Lung (tissue), 11 donors: ENCODE measurements at regions not wholly inside any gene's neighbourhood (a gene's known extent, or its start where the extent isn't known, plus 50 kb on each side); places are given as distances from the start of the nearest gene placed in this dataset.

Experiments
- ATAC-seq: fragments of 200-7000 bp; cut with Tn5 transposase; one replicate; pipeline ENCODE4 v1.9.1; 2020; ENCODE audit warnings: moderate number of reproducible peaks; ENCODE audit not compliant: insufficient read depth, low FRiP score
- DNase-seq, 3 donors: peaks; one replicate each; pipeline ENCODE4 v3.0.0-alpha.2; 2013 to 2017
- H3K27ac ChIP-seq, 2 donors: one replicate each; pipeline ENCODE4 v1.5.1; 2013; ENCODE audit warnings: mild to moderate bottlenecking in 2 of 2, moderate library complexity in 2 of 2, control low read depth in 1 of 2, inconsistent platforms in 1 of 2, low read depth in 1 of 2, low read length in 1 of 2
- H3K27me3 ChIP-seq, 3 donors: one replicate each; pipeline ENCODE4 v1.5.1; 2013; ENCODE audit warnings: low read length in 2 of 3; ENCODE audit not compliant: control insufficient read depth in 3 of 3, insufficient read depth in 3 of 3
- H3K36me3 ChIP-seq, 4 donors: one replicate each; pipeline ENCODE4 v1.5.1; 2013; ENCODE audit warnings: low read length in 4 of 4, mild to moderate bottlenecking in 1 of 4, moderate library complexity in 1 of 4; ENCODE audit not compliant: control insufficient read depth in 4 of 4, insufficient read depth in 4 of 4
- H3K4me1 ChIP-seq, 5 donors: one replicate each; pipeline ENCODE4 v1.5.1; 2013; ENCODE audit warnings: low read length in 5 of 5, mild to moderate bottlenecking in 2 of 5, moderate library complexity in 1 of 5; ENCODE audit not compliant: control insufficient read depth in 5 of 5, insufficient read depth in 5 of 5
- H3K4me3 ChIP-seq: one replicate; pipeline ENCODE4 v1.5.1; 2013; ENCODE audit warnings: mild to moderate bottlenecking, control low read depth, moderate library complexity
- H3K9ac ChIP-seq, 2 donors: one replicate each; pipeline ENCODE4 v1.5.1; 2013; ENCODE audit warnings: low read length in 2 of 2, control low read depth in 1 of 2; ENCODE audit not compliant: insufficient read depth in 1 of 2
- H3K9me3 ChIP-seq, 4 donors: one replicate each; pipeline ENCODE4 v1.5.1; 2013; ENCODE audit warnings: low read length in 3 of 4, mild to moderate bottlenecking in 1 of 4, moderate library complexity in 1 of 4; ENCODE audit not compliant: control insufficient read depth in 4 of 4, insufficient read depth in 3 of 4
- CTCF ChIP-seq: IDR thresholded peaks from 2 replicates; pipeline ENCODE4 v1.5.1; 2012; ENCODE audit warnings: mild to moderate bottlenecking; ENCODE audit errors: control extremely low read depth, extremely low read depth
- WGBS, 2 donors: extraction: QIAGEN DNeasy Blood & Tissue Kit; methylation state at CpG; one replicate each; pipeline ENCODE4 v1.1.7; 2013; 5-methylcytosine and 5-hydroxymethylcytosine counted together
- donor health status: control.
- donor health status: control.
- donor health status: Bipolar disorder and iron deficiency.
- donor health status: healthy.
- donor health status: DM: yes; HTN: yes; CAD: no.

- Histone ChIP-seq H3K4me3 (no peak overlapping the region), H3K36me3 (no peaks in the 10 kb centered on the region), H3K27ac (no peak overlapping the region), H3K9ac (no peak overlapping the region), H3K9me3 (peaks cover 0 to 5% (median 0%) of the 10 kb centered on the region in 4 donors), H3K27me3 (no peaks in the 10 kb centered on the region), H3K4me1 (peaks cover 0 to 2% (median 0%) of the 10 kb centered on the region in 5 donors)
- ATAC-seq, result no peak
- no peak for TF ChIP-seq CTCF
- WGBS, 2 donors, result 87 to 93% methylated on average over 4 of the region's 4 CpGs
- no peak for DNase-seq
These were observed 337.7 kb upstream of the ZNF32 start for GRCh38 chr10:43986374-43986773.

GRCh38 chr10:43985941-43986340, 337.3 kb upstream of the ZNF32 start:
- no peak for TF ChIP-seq CTCF
- Histone ChIP-seq H3K9ac (no peak overlapping the region), H3K36me3 (no peaks in the 10 kb centered on the region), H3K9me3 (peaks cover 0 to 5% (median 0%) of the 10 kb centered on the region in 4 donors), H3K4me3 (no peak overlapping the region), H3K4me1 (peaks cover 0 to 6% (median 0%) of the 10 kb centered on the region in 5 donors), H3K27me3 (no peaks in the 10 kb centered on the region), H3K27ac (no peak overlapping the region)
- ATAC-seq (no peak), DNase-seq (no peak)
- 95 to 97% methylated on average over 5 of the region's 5 CpGs for WGBS, 2 donors

GRCh38 chr10:43983856-43984271, 335.2 kb upstream of the ZNF32 start:
- Histone ChIP-seq H3K9ac (no peak overlapping the region), H3K4me3 (no peak overlapping the region), H3K36me3 (no peaks in the 10 kb centered on the region), H3K27me3 (no peaks in the 10 kb centered on the region), H3K27ac (no peak overlapping the region), H3K4me1 (peaks cover 0 to 15% (median 8%) of the 10 kb centered on the region in 5 donors), H3K9me3 (peaks cover 0 to 5% (median 0%) of the 10 kb centered on the region in 4 donors)
- DNase-seq, result no peak
- no peak for TF ChIP-seq CTCF
- ATAC-seq, result no peak
- 86 to 90% methylated on average over 1 of the region's 1 CpG for WGBS, 2 donors

DNA sequence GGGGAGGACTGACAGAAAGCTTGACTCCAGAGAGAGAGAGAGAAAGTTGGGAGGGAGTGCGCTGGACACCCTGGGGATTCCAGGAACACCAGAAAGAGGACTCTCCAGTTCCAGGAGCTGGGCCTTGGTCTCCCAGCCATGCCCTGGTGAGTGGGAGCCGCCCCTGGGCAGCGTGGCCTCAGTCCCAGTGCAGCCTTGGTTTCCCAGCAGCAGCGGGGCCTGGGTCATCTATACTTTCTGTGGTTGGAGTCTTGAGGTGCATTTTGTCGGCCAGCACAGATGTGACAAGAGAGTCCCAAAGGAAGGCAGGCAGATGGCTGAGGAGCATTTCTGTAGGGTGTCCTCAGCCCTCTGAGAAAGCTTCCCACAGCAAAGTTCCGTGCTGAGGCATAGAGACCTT, 334.7 kb upstream of the ZNF32 start:
- DNase-seq, result no peak

More for the DNA sequence above, 334.7 kb upstream of the ZNF32 start:
- no peak for ATAC-seq
- peaks cover 0 to 15% (median 8%) of the 10 kb centered on the region in 5 donors for H3K4me1 ChIP-seq
- no peak overlapping the region for H3K9ac ChIP-seq
- no peaks in the 10 kb centered on the region for H3K36me3 ChIP-seq
- TF ChIP-seq CTCF, result no peak
- no peak overlapping the region for H3K4me3 ChIP-seq
- WGBS, 2 donors, result 97 to 98% methylated on average over 6 of the region's 6 CpGs
- H3K27me3 ChIP-seq, result no peaks in the 10 kb centered on the region
- no peak overlapping the region for H3K27ac ChIP-seq
- H3K9me3 ChIP-seq, result peaks cover 0 to 5% (median 0%) of the 10 kb centered on the region in 4 donors
